ENCODE measurements at regions not wholly inside any gene's neighbourhood (a gene's known extent, or its start where the extent isn't known, plus 50 kb on each side); places are given as distances from the start of the nearest gene placed in this dataset.
A peak's percentile ranks its signal among the peaks of the same experiment; 100 is the strongest.

GRCh38 chr5:166302166-166302565 is 1989.3 kb upstream of the WWC1 start:
- DNase-seq = no peak

GRCh38 chr5:166317425-166317824 is 1974.0 kb upstream of the WWC1 start:
- DNase-seq = no peak

DNA sequence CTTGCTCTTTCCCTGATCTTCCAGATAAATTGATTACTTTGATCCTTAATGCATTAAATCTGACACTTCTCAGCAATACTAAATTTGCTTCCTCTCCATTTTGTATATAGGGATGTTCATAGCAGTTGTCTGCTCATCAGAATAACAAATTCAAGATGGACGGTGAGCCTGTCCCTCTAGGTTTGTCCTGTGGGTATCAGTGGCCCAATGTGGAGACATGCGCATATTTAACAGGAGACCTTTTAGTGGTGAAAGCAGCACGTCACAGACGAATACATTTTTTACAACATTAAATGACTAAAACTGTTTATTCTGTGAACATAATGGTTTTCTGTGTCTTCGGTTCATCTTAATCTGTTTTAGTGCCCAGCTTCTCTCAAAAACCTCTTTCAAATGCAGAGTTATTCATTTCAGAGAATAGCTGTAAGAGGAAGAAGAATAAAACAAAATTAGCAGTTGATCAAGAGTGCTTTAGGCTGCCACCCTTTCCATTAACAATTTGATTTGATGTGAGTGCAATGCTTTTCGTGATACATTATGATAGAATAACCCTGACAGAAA is 1970.4 kb upstream of the WWC1 start:
- DNase-seq = no peak

DNA sequence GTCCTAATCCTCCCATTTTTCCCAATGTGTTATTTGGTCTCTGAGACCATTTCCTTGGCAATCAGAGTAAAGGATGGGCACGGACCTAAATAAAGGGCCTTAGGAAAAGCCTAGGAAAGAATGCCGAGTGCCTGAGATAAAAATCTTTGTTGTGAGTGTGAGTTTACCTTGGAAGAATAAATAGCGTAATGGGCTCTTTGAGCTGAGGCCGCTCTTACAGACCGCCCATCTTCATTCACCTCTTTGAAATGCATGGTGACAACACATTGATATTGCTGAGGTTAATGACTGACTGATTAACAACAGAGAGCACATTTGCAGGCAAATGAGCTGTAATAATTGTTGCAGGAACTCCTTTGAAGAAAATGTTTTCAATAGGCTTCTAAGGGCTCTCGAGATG is 1967.1 kb upstream of the WWC1 start:
- DNase-seq = no peak

GRCh38 chr5:166329149-166329800 is 1962.2 kb upstream of the WWC1 start:
- no peak for DNase-seq

DNA sequence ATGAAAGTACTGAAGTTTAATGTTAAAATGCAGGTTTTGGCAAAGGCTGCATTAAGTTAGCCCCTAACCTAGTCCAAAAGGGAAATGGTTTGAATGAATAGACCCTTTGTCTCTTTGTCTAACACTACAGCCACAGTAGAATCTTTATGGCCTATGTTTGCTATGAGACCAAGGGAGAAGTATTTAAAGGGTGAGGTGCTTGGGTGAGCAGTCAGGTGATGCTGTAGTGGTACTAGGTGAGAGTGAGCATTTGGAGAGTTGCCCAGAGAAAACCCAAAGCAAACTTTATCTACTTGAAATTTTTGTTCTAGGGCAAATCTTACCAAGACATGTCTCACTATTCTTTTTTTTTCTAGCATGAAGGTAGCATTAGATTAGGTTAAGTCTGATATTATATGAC is 1961.4 kb upstream of the WWC1 start:
- no peak for DNase-seq

- DNase-seq = no peak
Observed at GRCh38 chr5:166331521-166331920, 1959.9 kb upstream of the WWC1 start.

DNA sequence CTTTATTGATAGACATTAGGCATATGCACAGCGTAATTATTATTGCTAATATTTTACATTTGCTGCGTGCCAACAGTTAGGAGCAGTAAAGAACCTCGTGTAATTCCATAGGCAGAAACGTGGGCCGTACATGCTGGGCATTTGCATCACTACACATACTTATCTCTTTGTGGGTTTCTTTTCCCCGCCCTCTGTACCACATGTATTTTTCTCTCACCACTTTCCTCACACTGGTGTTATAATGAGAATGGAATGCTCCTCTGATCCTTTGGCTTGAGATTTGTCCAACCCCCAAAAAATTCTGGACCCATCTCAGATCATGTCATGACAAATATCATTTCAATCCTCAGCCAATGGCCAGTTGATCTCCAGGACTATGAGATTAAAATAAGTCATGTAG is 1952.6 kb upstream of the WWC1 start:
- DNase-seq = peak; percentile 11

DNA sequence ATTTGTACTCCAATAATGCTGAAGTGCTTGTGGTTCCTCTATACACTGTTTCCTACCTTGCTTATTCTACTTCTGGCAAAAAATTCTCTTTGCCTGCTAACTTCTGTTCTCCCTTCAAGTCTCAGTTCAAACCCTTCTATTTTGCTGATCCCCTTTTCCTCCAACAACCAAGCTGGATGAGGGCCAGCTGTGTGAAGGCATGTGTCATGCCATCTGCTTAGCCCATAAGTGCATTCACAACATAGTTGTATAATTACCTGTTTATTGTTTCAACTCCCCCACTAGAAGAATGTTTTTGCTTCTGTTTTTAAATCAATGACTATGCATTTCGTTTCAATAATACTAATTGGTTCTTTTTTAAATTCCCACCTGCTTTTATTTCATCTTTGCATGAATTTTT is 1951.4 kb upstream of the WWC1 start:
- no peak for DNase-seq

GRCh38 chr5:166341740-166342337 is 1949.6 kb upstream of the WWC1 start:
- DNase-seq = no peak

DNA sequence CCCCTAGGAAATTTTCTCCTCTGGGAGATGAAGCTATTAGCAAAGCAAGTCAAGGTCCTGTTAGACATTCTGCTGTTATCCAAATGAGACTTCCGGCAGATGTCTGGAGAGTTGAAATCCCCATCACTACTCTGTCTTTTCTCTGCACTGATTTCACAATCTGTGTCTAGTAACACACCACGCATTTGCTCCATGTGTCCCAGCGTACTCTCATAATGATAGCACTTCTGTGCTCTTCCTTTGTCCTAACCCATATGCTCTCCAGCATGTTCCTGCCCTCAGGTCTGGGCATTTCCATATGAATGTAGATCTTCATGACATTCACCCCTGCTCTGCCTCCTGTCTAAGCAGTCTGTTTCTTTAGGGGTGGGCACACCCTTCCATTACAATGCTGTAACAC is 1949.0 kb upstream of the WWC1 start:
- DNase-seq = no peak

- no peak for DNase-seq
Observed at GRCh38 chr5:166346726-166347374, 1944.6 kb upstream of the WWC1 start.

- peak; percentile 71 for DNase-seq
Observed at GRCh38 chr5:166349046-166349445, 1942.4 kb upstream of the WWC1 start.

DNA sequence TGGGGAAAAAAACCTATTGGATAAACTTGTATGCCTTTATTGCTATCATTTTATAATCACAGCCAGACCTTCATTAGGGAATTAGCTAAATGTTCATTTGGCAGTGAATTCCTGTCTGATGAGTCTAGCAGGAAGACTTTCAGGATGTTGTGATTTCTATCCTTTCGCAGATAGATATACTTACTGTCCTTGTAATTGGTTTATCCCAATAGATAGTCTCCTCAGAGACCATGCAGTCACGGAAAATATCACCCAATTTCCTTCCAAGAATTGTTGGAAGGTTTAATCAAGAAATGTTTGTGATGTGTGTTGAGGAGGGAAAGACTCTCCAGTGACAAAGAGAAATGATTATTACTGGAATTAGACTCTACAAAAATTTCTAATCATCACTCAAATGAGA is 1937.9 kb upstream of the WWC1 start:
- no peak for DNase-seq

GRCh38 chr5:166354332-166354731 is 1937.1 kb upstream of the WWC1 start:
- DNase-seq = peak; percentile 65

DNA sequence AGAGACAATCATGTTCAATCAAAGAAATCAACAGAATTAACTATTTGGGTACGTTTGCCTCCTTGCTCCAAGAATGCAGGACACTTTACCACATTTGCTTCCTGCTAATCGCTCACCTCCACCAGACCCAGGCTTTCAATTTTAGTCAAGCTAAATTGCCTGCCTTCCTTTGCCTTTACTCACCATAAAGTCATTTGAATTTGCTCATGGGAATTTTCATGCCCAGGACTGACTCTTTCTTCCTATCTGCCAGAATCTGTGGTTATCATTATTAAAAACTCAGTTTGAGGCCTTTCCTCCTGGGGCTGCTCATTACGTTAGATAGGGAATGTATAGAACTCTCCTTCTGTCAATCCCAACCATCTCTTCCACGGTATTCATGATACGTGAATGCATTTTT is 1935.3 kb upstream of the WWC1 start:
- DNase-seq = peak; percentile 39

- no peak for DNase-seq
Observed at GRCh38 chr5:166358127-166358830, 1933.2 kb upstream of the WWC1 start.

DNA sequence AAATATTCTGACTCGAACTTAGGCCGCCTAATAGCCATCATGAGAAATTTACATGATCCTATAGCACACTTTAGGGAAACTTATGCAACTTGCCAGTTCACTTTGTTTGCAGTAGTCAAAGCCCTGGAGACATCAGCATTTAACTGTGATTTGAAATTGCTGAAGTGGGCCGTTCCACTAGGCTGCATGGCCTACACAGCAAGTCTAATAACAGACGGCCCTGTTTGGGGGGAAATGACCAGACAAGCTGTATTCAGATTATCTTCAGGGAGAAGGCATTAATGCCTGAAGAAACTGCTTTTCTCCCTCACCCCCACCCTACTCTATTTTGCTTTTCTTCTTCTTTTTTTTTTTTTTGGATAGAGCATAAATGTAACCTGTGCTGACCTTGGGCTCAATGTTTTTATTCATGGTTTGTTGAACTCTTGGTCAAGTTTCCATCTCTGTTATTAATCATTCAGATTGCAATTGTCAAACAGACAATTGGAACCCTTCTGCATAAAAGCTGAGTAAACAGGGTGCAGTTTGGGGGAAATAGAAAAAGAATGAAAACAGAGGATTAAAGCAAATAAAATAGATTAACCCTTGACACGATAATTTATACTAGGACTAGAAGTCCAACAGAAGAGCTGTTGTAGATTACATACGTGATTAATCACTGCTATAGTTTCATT is 1928.2 kb upstream of the WWC1 start:
- DNase-seq = no peak

GRCh38 chr5:166365164-166365563 is 1926.3 kb upstream of the WWC1 start:
- no peak for DNase-seq

DNA sequence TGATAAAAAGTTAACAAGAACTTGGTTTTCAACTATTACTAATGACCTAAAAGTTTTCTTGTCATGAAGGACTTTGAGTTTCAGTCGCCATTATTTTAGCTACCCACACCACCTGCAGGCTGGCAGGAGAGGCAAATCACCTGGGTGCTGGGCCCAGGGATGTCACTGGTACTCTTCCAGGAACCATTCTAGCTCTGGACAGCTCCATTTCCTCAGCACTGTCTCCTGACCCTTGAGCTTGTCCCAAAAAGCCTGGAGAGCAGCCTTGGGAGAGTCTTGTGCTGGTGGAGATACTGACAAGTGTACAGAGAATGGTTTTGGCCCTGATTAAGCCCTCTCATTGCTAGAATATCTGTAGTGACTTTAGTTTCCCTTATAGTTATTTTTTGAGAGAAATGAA is 1924.1 kb upstream of the WWC1 start:
- no peak for DNase-seq

GRCh38 chr5:166369346-166369745 is 1922.1 kb upstream of the WWC1 start:
- no peak for DNase-seq

GRCh38 chr5:166369807-166370206 is 1921.6 kb upstream of the WWC1 start:
- no peak for DNase-seq
